HG03520 (cell line): ENCODE measurements at regions not wholly inside any gene's neighbourhood (a gene's known extent, or its start where the extent isn't known, plus 50 kb on each side); places are given as distances from the start of the nearest gene placed in this dataset.
A peak's percentile ranks its signal among the peaks of the same experiment; 100 is the strongest.
"Not testable (repeated sequence)": the region's sequence is repeated elsewhere in the genome, so short reads cannot be mapped to it uniquely, and the experiment has no call there.

ENCODE experiments used
- ATAC-seq: cut with Tn5 transposase; IDR thresholded peaks from one replicate; pipeline ENCODE4 v1.9.1; 2021; ENCODE audit warnings: mild to moderate bottlenecking, moderate library complexity; ENCODE audit not compliant: unreplicated experiment

GRCh38 chr3:152574461-152575079 is 260.4 kb upstream of the P2RY1 start:
- ATAC-seq = no peak

- no peak for ATAC-seq
Observed at GRCh38 chr3:152578769-152579168, 256.2 kb upstream of the P2RY1 start.

- no peak for ATAC-seq
Observed at GRCh38 chr3:152581951-152582350, 253.0 kb upstream of the P2RY1 start.

GRCh38 chr3:152583963-152584362 is 251.0 kb upstream of the P2RY1 start:
- ATAC-seq = no peak

GRCh38 chr3:152586974-152587373 is 248.0 kb upstream of the P2RY1 start:
- ATAC-seq = no peak

GRCh38 chr3:152587861-152588260 is 247.1 kb upstream of the P2RY1 start:
- no peak for ATAC-seq

GRCh38 chr3:152589644-152590043 is 245.3 kb upstream of the P2RY1 start:
- ATAC-seq = no peak

GRCh38 chr3:152591515-152591914 is 243.4 kb upstream of the P2RY1 start:
- no peak for ATAC-seq

GRCh38 chr3:152593242-152593641 is 241.7 kb upstream of the P2RY1 start:
- no peak for ATAC-seq

- ATAC-seq = peak; percentile 98
Observed at GRCh38 chr3:152595975-152596821, 238.7 kb upstream of the P2RY1 start.

GRCh38 chr3:152596832-152597231 is 238.1 kb upstream of the P2RY1 start:
- not testable (repeated sequence) for ATAC-seq

GRCh38 chr3:152606146-152606545 is 228.8 kb upstream of the P2RY1 start:
- no peak for ATAC-seq

- ATAC-seq = no peak
Observed at GRCh38 chr3:152607179-152607578, 227.8 kb upstream of the P2RY1 start.

GRCh38 chr3:152608696-152609594 is 226.0 kb upstream of the P2RY1 start:
- ATAC-seq = no peak

- ATAC-seq = no peak
Observed at GRCh38 chr3:152609891-152610290, 225.0 kb upstream of the P2RY1 start.

- ATAC-seq = no peak
Observed at GRCh38 chr3:152610622-152611021, 224.3 kb upstream of the P2RY1 start.

GRCh38 chr3:152611905-152612304 is 223.0 kb upstream of the P2RY1 start:
- no peak for ATAC-seq

GRCh38 chr3:152613851-152614250 is 221.1 kb upstream of the P2RY1 start:
- no peak for ATAC-seq

- no peak for ATAC-seq
Observed at GRCh38 chr3:152615681-152616080, 219.2 kb upstream of the P2RY1 start.

GRCh38 chr3:152617609-152618008 is 217.3 kb upstream of the P2RY1 start:
- ATAC-seq = no peak

GRCh38 chr3:152618529-152618928 is 216.4 kb upstream of the P2RY1 start:
- ATAC-seq = no peak
